VCaP (cell line): ENCODE measurements at regions not wholly inside any gene's neighbourhood (a gene's known extent, or its start where the extent isn't known, plus 50 kb on each side); places are given as distances from the start of the nearest gene placed in this dataset.

Source experiments
- H3K27ac ChIP-seq: fragments of 450-650 bp; 2 replicates; pipeline ENCODE4 v1.5.1; 2017
- CTCF ChIP-seq: fragments of 450-650 bp; conservative IDR thresholded peaks from 2 replicates; pipeline ENCODE4 v1.5.1; 2017; ENCODE audit warnings: mild to moderate bottlenecking, moderate library complexity

GRCh38 chr2:6750411-6751158 lies 115.1 kb downstream of the CMPK2 start:
- H3K27ac ChIP-seq = no peak overlapping the region
- TF ChIP-seq CTCF = no peak

DNA sequence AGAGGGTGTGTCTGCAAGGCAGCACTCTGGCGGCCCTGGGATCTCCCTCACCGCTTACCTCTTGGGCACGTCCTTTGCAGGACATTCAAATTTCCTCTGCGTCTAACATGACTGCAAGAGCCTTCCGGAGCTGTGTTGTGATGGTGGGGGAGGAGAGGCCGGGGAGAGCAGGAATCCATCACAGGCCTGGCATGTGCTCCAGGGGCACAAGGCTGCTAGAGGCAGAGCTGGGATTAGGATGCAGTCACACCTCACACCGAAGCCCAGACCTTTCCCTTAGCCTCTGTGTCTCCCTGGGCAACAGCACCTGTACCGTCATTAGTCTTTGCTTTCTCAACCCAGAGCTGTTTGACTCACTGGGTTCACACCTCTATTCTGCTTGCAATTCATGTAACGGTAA lies 111.3 kb downstream of the CMPK2 start:
- no peak for TF ChIP-seq CTCF
- no peak overlapping the region for H3K27ac ChIP-seq

- no peak overlapping the region for H3K27ac ChIP-seq
- no peak for TF ChIP-seq CTCF
These were observed 110.3 kb downstream of the CMPK2 start for GRCh38 chr2:6755456-6755855.

DNA sequence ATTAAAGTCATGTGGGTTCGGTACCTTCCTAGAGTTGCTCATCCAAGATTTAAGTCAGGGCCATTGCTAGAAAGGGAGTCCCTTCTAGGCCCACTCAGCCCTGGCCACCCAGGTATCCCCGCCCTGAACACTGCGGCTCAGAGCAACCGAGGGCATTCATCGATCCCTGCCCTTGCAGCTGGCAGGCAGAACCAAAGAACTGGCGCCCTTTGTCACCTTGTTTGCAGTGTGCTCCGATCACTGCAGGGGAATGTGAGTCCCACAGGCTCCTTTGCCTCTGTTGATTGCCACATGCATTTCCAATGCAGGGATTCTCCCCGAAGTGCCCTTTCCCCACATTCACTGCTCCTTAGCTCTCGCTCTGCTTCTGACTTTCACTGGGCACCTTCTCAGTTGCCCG lies 108.5 kb downstream of the CMPK2 start:
- no peak overlapping the region for H3K27ac ChIP-seq
- no peak for TF ChIP-seq CTCF

DNA sequence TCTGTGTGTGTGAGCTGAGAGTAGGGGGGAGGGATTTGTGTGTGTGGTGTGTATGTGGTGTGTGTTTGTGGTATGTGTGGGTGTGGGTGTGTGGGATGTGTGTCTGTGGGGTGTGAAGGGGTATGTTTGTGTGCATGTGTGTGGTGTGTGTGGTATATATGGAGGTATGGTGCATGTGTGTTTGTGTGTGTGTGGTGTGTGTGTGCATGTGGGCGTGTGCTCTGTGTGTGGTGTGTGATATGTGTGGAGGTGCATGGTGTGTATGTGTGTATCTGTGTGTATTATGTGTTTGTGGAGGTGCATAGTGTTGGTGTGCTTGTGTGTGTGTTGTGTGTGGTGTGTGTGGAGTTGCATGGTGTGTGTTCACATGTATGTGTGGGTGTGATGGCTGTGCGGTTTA lies 106.0 kb downstream of the CMPK2 start:
- TF ChIP-seq CTCF = no peak
- no peak overlapping the region for H3K27ac ChIP-seq

- no peak for TF ChIP-seq CTCF
- H3K27ac ChIP-seq = no peak overlapping the region
These were observed 105.6 kb downstream of the CMPK2 start for GRCh38 chr2:6760132-6760531.

GRCh38 chr2:6764968-6765723 lies 100.6 kb downstream of the CMPK2 start:
- H3K27ac ChIP-seq = no peak overlapping the region
- no peak for TF ChIP-seq CTCF
